K562 (cell line): ENCODE measurements at regions not wholly inside any gene's neighbourhood (a gene's known extent, or its start where the extent isn't known, plus 50 kb on each side); places are given as distances from the start of the nearest gene placed in this dataset.

Experiments used
- BCOR ChIP-seq: fragments of 450-650 bp; IDR thresholded peaks from 2 replicates; pipeline ENCODE4 v1.6.1; 2016
- MCM2 ChIP-seq: fragments of 450-650 bp; IDR thresholded peaks from 2 replicates; pipeline ENCODE4 v1.6.1; 2017; ENCODE audit warnings: low read depth, mild to moderate bottlenecking
- NFYB ChIP-seq: IDR thresholded peaks from 2 replicates; pipeline ENCODE4 v1.6.1; 2011; ENCODE audit warnings: mild to moderate bottlenecking, moderate library complexity; ENCODE audit not compliant: insufficient read length; ENCODE audit errors: extremely low read depth
- RBM22 ChIP-seq: fragments of 200-400 bp; formaldehyde crosslinking; IDR thresholded peaks from 2 replicates; pipeline ENCODE4 v1.6.1; 2018; ENCODE audit warnings: low read length, low read depth; ENCODE audit not compliant: poor library complexity, severe bottlenecking
- STAT5A ChIP-seq: IDR thresholded peaks from 2 replicates; pipeline ENCODE4 v1.6.1; 2012; ENCODE audit warnings: low read length, inconsistent platforms, borderline replicate concordance
- TF ChIP-seq, protein P1 (sequence below): IDR thresholded peaks from 2 replicates; pipeline ENCODE4 v1.6.1; 2012; ENCODE audit warnings: low read depth, low read length, improper control_type of control experiment, borderline replicate concordance
- TF ChIP-seq, protein P2 (sequence below): IDR thresholded peaks from 3 replicates; pipeline ENCODE4 v1.6.1; 2011; ENCODE audit warnings: borderline replicate concordance, mild to moderate bottlenecking, moderate library complexity; ENCODE audit not compliant: insufficient read length; ENCODE audit errors: extremely low read depth
- TF ChIP-seq, protein P3 (sequence below): fragments of 450-650 bp; IDR thresholded peaks from 2 replicates; pipeline ENCODE4 v1.6.1; 2016; ENCODE audit warnings: missing biosample characterization, missing genetic modification characterization
- TF ChIP-seq, protein P4 (sequence below): fragments of 450-650 bp; IDR thresholded peaks from 2 replicates; pipeline ENCODE4 v1.6.1; 2016; ENCODE audit warnings: low read depth

DNA sequence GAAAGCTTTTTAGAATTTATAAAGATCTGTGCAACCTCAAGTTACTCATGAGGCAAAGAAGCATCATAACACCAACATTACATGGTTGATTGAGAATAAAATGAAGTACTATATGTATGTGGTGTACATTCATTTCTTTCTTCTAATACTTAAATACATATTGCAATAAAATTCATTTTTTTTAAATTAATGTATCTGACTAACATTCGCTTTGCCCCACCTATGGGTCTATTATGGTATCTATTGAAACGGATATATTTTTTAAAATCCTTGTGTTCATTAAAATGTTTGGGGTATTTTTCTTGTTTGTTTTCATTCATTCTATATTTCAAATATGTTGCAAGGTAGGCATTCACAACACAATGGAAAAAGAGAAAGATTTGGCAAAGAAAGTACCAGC, 237.5 kb downstream of the DSEL start (continued):
- TF ChIP-seq NFYB, result no peak
- TF ChIP-seq, protein P1, sequence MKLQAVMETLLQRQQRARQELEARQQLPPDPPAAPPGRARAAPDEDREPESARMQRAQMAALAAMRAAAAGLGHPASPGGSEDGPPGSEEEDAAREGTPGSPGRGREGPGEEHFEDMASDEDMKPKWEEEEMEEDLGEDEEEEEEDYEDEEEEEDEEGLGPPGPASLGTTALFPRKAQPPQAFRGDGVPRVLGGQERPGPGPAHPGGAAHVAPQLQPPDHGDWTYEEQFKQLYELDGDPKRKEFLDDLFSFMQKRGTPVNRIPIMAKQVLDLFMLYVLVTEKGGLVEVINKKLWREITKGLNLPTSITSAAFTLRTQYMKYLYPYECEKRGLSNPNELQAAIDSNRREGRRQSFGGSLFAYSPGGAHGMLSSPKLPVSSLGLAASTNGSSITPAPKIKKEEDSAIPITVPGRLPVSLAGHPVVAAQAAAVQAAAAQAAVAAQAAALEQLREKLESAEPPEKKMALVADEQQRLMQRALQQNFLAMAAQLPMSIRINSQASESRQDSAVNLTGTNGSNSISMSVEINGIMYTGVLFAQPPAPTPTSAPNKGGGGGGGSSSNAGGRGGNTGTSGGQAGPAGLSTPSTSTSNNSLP, result no peak
- no peak for TF ChIP-seq BCOR
- TF ChIP-seq MCM2, result no peak
- TF ChIP-seq, protein P2, sequence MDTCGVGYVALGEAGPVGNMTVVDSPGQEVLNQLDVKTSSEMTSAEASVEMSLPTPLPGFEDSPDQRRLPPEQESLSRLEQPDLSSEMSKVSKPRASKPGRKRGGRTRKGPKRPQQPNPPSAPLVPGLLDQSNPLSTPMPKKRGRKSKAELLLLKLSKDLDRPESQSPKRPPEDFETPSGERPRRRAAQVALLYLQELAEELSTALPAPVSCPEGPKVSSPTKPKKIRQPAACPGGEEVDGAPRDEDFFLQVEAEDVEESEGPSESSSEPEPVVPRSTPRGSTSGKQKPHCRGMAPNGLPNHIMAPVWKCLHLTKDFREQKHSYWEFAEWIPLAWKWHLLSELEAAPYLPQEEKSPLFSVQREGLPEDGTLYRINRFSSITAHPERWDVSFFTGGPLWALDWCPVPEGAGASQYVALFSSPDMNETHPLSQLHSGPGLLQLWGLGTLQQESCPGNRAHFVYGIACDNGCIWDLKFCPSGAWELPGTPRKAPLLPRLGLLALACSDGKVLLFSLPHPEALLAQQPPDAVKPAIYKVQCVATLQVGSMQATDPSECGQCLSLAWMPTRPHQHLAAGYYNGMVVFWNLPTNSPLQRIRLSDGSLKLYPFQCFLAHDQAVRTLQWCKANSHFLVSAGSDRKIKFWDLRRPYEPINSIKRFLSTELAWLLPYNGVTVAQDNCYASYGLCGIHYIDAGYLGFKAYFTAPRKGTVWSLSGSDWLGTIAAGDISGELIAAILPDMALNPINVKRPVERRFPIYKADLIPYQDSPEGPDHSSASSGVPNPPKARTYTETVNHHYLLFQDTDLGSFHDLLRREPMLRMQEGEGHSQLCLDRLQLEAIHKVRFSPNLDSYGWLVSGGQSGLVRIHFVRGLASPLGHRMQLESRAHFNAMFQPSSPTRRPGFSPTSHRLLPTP, result no peak
- TF ChIP-seq RBM22, result no peak
- TF ChIP-seq, protein P3, sequence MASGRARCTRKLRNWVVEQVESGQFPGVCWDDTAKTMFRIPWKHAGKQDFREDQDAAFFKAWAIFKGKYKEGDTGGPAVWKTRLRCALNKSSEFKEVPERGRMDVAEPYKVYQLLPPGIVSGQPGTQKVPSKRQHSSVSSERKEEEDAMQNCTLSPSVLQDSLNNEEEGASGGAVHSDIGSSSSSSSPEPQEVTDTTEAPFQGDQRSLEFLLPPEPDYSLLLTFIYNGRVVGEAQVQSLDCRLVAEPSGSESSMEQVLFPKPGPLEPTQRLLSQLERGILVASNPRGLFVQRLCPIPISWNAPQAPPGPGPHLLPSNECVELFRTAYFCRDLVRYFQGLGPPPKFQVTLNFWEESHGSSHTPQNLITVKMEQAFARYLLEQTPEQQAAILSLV (tag), result no peak
- TF ChIP-seq, protein P4, sequence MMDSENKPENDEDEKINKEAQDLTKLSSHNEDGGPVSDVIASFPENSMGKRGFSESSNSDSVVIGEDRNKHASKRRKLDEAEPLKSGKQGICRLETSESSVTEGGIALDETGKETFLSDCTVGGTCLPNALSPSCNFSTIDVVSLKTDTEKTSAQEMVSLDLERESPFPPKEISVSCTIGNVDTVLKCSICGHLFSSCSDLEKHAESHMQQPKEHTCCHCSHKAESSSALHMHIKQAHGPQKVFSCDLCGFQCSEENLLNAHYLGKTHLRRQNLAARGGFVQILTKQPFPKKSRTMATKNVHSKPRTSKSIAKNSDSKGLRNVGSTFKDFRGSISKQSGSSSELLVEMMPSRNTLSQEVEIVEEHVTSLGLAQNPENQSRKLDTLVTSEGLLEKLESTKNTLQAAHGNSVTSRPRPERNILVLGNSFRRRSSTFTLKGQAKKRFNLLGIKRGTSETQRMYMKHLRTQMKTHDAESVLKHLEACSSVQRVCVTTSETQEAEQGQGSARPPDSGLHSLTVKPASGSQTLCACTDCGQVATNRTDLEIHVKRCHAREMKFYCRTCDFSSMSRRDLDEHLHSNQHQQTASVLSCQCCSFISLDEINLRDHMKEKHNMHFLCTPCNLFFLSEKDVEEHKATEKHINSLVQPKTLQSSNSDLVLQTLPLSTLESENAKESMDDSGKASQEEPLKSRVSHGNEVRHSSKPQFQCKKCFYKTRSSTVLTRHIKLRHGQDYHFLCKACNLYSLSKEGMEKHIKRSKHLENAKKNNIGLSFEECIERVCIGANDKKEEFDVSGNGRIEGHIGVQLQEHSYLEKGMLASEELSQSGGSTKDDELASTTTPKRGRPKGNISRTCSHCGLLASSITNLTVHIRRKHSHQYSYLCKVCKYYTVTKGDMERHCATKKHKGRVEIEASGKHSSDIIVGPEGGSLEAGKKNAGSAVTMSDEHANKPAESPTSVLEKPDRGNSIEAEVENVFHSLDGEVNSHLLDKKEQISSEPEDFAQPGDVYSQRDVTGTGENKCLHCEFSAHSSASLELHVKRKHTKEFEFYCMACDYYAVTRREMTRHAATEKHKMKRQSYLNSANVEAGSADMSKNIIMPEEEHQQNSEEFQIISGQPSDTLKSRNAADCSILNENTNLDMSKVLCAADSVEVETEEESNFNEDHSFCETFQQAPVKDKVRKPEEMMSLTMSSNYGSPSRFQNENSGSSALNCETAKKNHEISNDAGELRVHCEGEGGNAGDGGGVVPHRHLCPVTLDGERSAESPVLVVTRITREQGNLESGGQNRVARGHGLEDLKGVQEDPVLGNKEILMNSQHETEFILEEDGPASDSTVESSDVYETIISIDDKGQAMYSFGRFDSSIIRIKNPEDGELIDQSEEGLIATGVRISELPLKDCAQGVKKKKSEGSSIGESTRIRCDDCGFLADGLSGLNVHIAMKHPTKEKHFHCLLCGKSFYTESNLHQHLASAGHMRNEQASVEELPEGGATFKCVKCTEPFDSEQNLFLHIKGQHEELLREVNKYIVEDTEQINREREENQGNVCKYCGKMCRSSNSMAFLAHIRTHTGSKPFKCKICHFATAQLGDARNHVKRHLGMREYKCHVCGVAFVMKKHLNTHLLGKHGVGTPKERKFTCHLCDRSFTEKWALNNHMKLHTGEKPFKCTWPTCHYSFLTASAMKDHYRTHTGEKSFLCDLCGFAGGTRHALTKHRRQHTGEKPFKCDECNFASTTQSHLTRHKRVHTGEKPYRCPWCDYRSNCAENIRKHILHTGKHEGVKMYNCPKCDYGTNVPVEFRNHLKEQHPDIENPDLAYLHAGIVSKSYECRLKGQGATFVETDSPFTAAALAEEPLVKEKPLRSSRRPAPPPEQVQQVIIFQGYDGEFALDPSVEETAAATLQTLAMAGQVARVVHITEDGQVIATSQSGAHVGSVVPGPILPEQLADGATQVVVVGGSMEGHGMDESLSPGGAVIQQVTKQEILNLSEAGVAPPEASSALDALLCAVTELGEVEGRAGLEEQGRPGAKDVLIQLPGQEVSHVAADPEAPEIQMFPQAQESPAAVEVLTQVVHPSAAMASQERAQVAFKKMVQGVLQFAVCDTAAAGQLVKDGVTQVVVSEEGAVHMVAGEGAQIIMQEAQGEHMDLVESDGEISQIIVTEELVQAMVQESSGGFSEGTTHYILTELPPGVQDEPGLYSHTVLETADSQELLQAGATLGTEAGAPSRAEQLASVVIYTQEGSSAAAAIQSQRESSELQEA, result no peak
- TF ChIP-seq STAT5A, result no peak
